Body of pancreas (tissue), 4 donors: ENCODE measurements at regions not wholly inside any gene's neighbourhood (a gene's known extent, or its start where the extent isn't known, plus 50 kb on each side); places are given as distances from the start of the nearest gene placed in this dataset.

Experiments
- ATAC-seq: fragments of 150-250 bp; one replicate; pipeline ENCODE4 v1.9.1; 2016
- DNase-seq, 4 donors: peaks; one replicate each; pipeline ENCODE4 v3.0.0-alpha.2; 2019
- H3K27ac ChIP-seq, 4 donors: fragments of 200-600 bp; sonication (generic); 1 replicate in 3 of 4; 2 replicates in 1 of 4; pipeline versions ENCODE4 v1.5.1 to v1.6.1; 2016 to 2019; ENCODE audit warnings: mild to moderate bottlenecking in 1 of 4, mixed read lengths in 1 of 4, moderate library complexity in 1 of 4
- H3K27me3 ChIP-seq, 2 donors: fragments of 200-600 bp; sonication (generic); one replicate each; pipeline ENCODE4 v1.6.0; 2016; ENCODE audit warnings: mild to moderate bottlenecking in 1 of 2
- H3K36me3 ChIP-seq, 2 donors: fragments of 200-600 bp; sonication (generic); replicated peaks in 1 of 2; 2 replicates each; pipeline ENCODE4 v1.5.1; 2016; ENCODE audit warnings: low read depth in 2 of 2; ENCODE audit not compliant: insufficient read depth in 1 of 2
- H3K4me1 ChIP-seq: fragments of 200-600 bp; sonication (generic); one replicate; pipeline ENCODE4 v1.6.0; 2016
- H3K4me3 ChIP-seq, 2 donors: fragments of 200-600 bp; sonication (generic); 1 replicate in 1 of 2; 2 replicates in 1 of 2; pipeline ENCODE4 v1.5.1; 2016 to 2019
- H3K9me3 ChIP-seq, 3 donors: fragments of 200-600 bp; sonication (generic); 1 replicate in 2 of 3; 2 replicates in 1 of 3; pipeline ENCODE4 v1.5.1; 2016
- POLR2A ChIP-seq, 3 donors: fragments of 450-650 bp; IDR thresholded peaks; one replicate each; pipeline ENCODE4 v1.6.1; 2016; ENCODE audit warnings: antibody characterized with exemption in 3 of 3, mild to moderate bottlenecking in 2 of 3
- WGBS, 2 donors: methylation state at CpG; one replicate each; pipeline ENCODE4 v1.1.5; 2017; 5-methylcytosine and 5-hydroxymethylcytosine counted together
- intact Hi-C: fragments of 100-400 bp; cut with DNase I; formaldehyde crosslinking; loops from one replicate; pipeline ENCODE4 v1.15.1; 2023
- TF ChIP-seq, protein P1 (sequence below), 7 experiments: fragments of 450-650 bp in 4 of 7; fragments of 200-600 bp in 3 of 7; sonication (generic) in 3 of 7; IDR thresholded peaks; one replicate each; pipeline ENCODE4 v1.5.1; 2016 to 2019; ENCODE audit warnings: antibody characterized with exemption in 7 of 7

GRCh38 chr16:55051571-55052347 is 121.1 kb downstream of the IRX5 start:
- intact Hi-C loops, result no loop called here

GRCh38 chr16:55052348-55052734 is 121.7 kb downstream of the IRX5 start:
- Histone ChIP-seq H3K36me3 (no peaks in the 10 kb centered on the region), H3K27ac (no peak overlapping the region), H3K4me3 (no peak overlapping the region), H3K9me3 (no peaks in the 10 kb centered on the region), H3K27me3 (peaks cover 0 to 4% of the 10 kb centered on the region in 2 donors), H3K4me1 (peaks cover 7% of the 10 kb centered on the region)
- DNase-seq, result no peak
- no peak for ATAC-seq
- intact Hi-C loops, result no loop called here
- TF ChIP-seq POLR2A (IDR thresholded peaks at IDR 0.05), result no peak
- TF ChIP-seq, protein P1, sequence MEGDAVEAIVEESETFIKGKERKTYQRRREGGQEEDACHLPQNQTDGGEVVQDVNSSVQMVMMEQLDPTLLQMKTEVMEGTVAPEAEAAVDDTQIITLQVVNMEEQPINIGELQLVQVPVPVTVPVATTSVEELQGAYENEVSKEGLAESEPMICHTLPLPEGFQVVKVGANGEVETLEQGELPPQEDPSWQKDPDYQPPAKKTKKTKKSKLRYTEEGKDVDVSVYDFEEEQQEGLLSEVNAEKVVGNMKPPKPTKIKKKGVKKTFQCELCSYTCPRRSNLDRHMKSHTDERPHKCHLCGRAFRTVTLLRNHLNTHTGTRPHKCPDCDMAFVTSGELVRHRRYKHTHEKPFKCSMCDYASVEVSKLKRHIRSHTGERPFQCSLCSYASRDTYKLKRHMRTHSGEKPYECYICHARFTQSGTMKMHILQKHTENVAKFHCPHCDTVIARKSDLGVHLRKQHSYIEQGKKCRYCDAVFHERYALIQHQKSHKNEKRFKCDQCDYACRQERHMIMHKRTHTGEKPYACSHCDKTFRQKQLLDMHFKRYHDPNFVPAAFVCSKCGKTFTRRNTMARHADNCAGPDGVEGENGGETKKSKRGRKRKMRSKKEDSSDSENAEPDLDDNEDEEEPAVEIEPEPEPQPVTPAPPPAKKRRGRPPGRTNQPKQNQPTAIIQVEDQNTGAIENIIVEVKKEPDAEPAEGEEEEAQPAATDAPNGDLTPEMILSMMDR (IDR thresholded peaks at IDR 0.05), result no peak
- WGBS, 2 donors, result 68 to 69% methylated on average over 2 of the region's 2 CpGs

More at GRCh38 chr16:55051571-55052347, 121.1 kb downstream of the IRX5 start:
- Histone ChIP-seq H3K27me3 (peaks cover 0 to 4% of the 10 kb centered on the region in 2 donors), H3K4me1 (peaks cover 5% of the 10 kb centered on the region), H3K27ac (no peak overlapping the region), H3K4me3 (no peak overlapping the region), H3K9me3 (no peaks in the 10 kb centered on the region), H3K36me3 (no peaks in the 10 kb centered on the region)
- no peak for ATAC-seq
- TF ChIP-seq, protein P1 (IDR thresholded peaks at IDR 0.05), result no peak
- no peak for TF ChIP-seq POLR2A (IDR thresholded peaks at IDR 0.05)
- WGBS, 2 donors, result 67 to 76% methylated on average over 7 of the region's 7 CpGs
- no peak for DNase-seq

GRCh38 chr16:55052741-55053415 is 122.2 kb downstream of the IRX5 start:
- peaks cover 7% of the 10 kb centered on the region for H3K4me1 ChIP-seq
- H3K27me3 ChIP-seq, result peaks cover 0 to 4% of the 10 kb centered on the region in 2 donors
- no peak for DNase-seq
- ATAC-seq, result no peak
- no peak overlapping the region for H3K4me3 ChIP-seq
- H3K9me3 ChIP-seq, result no peaks in the 10 kb centered on the region
- no peaks in the 10 kb centered on the region for H3K36me3 ChIP-seq
- WGBS, 2 donors, result 79 to 83% methylated on average over 6 to 11 of the region's 11 CpGs
- no peak for TF ChIP-seq POLR2A (IDR thresholded peaks at IDR 0.05)
- TF ChIP-seq, protein P1 (IDR thresholded peaks at IDR 0.05), result no peak
- intact Hi-C loops, result no loop called here
- no peak overlapping the region for H3K27ac ChIP-seq

GRCh38 chr16:55055262-55055661 is 124.6 kb downstream of the IRX5 start:
- no peak overlapping the region for H3K27ac ChIP-seq
- intact Hi-C loops, result no loop called here
- H3K36me3 ChIP-seq, result no peaks in the 10 kb centered on the region
- DNase-seq (no peak), ATAC-seq (no peak)
- TF ChIP-seq, protein P1 (IDR thresholded peaks at IDR 0.05), result no peak
- TF ChIP-seq POLR2A (IDR thresholded peaks at IDR 0.05), result no peak
- 81 to 90% methylated on average over 3 of the region's 3 CpGs for WGBS, 2 donors
- no peaks in the 10 kb centered on the region for H3K9me3 ChIP-seq
- H3K27me3 ChIP-seq, result peaks cover 0 to 4% of the 10 kb centered on the region in 2 donors
- H3K4me3 ChIP-seq, result no peak overlapping the region
- H3K4me1 ChIP-seq, result peaks cover 7% of the 10 kb centered on the region
